OCI-LY3 (cell line): ENCODE measurements at regions not wholly inside any gene's neighbourhood (a gene's known extent, or its start where the extent isn't known, plus 50 kb on each side); places are given as distances from the start of the nearest gene placed in this dataset.

ENCODE experiments used
- EZH2phosphoT487 ChIP-seq: fragments of 200-600 bp; shearing (Covaris generic); IDR thresholded peaks from 2 replicates; pipeline ENCODE4 v1.6.1; 2018; ENCODE audit warnings: antibody characterized with exemption, mixed run types, low read depth
- TF ChIP-seq, protein P1 (sequence below): fragments of 200-600, 300-600 bp; sonication (generic); IDR thresholded peaks from 2 replicates; pipeline ENCODE4 v1.5.1; 2014; ENCODE audit warnings: antibody characterized with exemption, low read length, low read depth

DNA sequence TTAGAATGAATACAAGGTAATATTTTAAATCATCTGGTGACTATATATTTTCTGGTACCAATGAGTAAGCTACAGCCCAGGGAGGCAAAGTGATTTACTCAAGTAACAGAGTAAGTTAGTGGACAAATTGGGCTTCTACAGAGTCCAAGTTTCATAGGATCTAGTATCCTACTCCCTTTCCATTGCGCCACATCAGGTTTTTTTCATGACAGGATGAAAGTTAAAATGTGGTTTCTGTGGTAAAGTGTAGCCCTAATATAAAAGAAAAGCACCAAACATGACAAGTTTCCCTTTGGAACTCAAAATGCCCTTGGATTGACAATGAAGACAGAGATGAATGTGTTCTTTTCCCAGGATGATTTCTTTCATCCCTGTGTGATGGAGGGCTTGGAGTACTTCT lies 350.8 kb upstream of the ZNF385D start:
- TF ChIP-seq, protein P1, sequence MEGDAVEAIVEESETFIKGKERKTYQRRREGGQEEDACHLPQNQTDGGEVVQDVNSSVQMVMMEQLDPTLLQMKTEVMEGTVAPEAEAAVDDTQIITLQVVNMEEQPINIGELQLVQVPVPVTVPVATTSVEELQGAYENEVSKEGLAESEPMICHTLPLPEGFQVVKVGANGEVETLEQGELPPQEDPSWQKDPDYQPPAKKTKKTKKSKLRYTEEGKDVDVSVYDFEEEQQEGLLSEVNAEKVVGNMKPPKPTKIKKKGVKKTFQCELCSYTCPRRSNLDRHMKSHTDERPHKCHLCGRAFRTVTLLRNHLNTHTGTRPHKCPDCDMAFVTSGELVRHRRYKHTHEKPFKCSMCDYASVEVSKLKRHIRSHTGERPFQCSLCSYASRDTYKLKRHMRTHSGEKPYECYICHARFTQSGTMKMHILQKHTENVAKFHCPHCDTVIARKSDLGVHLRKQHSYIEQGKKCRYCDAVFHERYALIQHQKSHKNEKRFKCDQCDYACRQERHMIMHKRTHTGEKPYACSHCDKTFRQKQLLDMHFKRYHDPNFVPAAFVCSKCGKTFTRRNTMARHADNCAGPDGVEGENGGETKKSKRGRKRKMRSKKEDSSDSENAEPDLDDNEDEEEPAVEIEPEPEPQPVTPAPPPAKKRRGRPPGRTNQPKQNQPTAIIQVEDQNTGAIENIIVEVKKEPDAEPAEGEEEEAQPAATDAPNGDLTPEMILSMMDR: no peak
- no peak for TF ChIP-seq EZH2phosphoT487
